ENCODE measurements at regions not wholly inside any gene's neighbourhood (a gene's known extent, or its start where the extent isn't known, plus 50 kb on each side); places are given as distances from the start of the nearest gene placed in this dataset.
"Not testable (repeated sequence)": the region's sequence is repeated elsewhere in the genome, so short reads cannot be mapped to it uniquely, and the experiment has no call there.

GRCh38 chr22:49697047-49697446, 130.6 kb downstream of the BRD1 start:
- DNase-seq = no peak

- DNase-seq = no peak
Measured at GRCh38 chr22:49694462-49695260, 133.0 kb downstream of the BRD1 start.

- no peak for DNase-seq
Measured at GRCh38 chr22:49693848-49694247, 133.8 kb downstream of the BRD1 start.

GRCh38 chr22:49693416-49693815, 134.3 kb downstream of the BRD1 start:
- DNase-seq = no peak

- no peak for DNase-seq
Measured at GRCh38 chr22:49692499-49693225, 135.0 kb downstream of the BRD1 start.

- DNase-seq = no peak
Measured at GRCh38 chr22:49691256-49691655, 136.4 kb downstream of the BRD1 start.

GRCh38 chr22:49690454-49690853, 137.2 kb downstream of the BRD1 start:
- DNase-seq = no peak

- DNase-seq = no peak
Measured at GRCh38 chr22:49689858-49690257, 137.8 kb downstream of the BRD1 start.

GRCh38 chr22:49689255-49689770, 138.4 kb downstream of the BRD1 start:
- no peak for DNase-seq

GRCh38 chr22:49688516-49689254, 139.0 kb downstream of the BRD1 start:
- DNase-seq = no peak

GRCh38 chr22:49687786-49688515, 139.7 kb downstream of the BRD1 start:
- no peak for DNase-seq

GRCh38 chr22:49687333-49687732, 140.3 kb downstream of the BRD1 start:
- no peak for DNase-seq

GRCh38 chr22:49686495-49687219, 141.0 kb downstream of the BRD1 start:
- no peak for DNase-seq

GRCh38 chr22:49685686-49686085, 142.0 kb downstream of the BRD1 start:
- DNase-seq = no peak

- DNase-seq = no peak
Measured at GRCh38 chr22:49685116-49685515, 142.6 kb downstream of the BRD1 start.

GRCh38 chr22:49683032-49683431, 144.6 kb downstream of the BRD1 start:
- no peak for DNase-seq

GRCh38 chr22:49680819-49681218, 146.9 kb downstream of the BRD1 start:
- DNase-seq = not testable (repeated sequence)

- DNase-seq = no peak
Measured at GRCh38 chr22:49678842-49679170, 148.9 kb downstream of the BRD1 start.

- DNase-seq = no peak
Measured at GRCh38 chr22:49678137-49678841, 149.4 kb downstream of the BRD1 start.

GRCh38 chr22:49677495-49677889, 150.2 kb downstream of the BRD1 start:
- no peak for DNase-seq
